Right lung (tissue), 2 donors: ENCODE measurements at regions not wholly inside any gene's neighbourhood (a gene's known extent, or its start where the extent isn't known, plus 50 kb on each side); places are given as distances from the start of the nearest gene placed in this dataset.
"Not testable (repeated sequence)": the region's sequence is repeated elsewhere in the genome, so short reads cannot be mapped to it uniquely, and the experiment has no call there.

Experiments used
- DNase-seq, 2 donors: peaks; one replicate each; pipeline ENCODE4 v3.0.0-alpha.2; 2013

DNA sequence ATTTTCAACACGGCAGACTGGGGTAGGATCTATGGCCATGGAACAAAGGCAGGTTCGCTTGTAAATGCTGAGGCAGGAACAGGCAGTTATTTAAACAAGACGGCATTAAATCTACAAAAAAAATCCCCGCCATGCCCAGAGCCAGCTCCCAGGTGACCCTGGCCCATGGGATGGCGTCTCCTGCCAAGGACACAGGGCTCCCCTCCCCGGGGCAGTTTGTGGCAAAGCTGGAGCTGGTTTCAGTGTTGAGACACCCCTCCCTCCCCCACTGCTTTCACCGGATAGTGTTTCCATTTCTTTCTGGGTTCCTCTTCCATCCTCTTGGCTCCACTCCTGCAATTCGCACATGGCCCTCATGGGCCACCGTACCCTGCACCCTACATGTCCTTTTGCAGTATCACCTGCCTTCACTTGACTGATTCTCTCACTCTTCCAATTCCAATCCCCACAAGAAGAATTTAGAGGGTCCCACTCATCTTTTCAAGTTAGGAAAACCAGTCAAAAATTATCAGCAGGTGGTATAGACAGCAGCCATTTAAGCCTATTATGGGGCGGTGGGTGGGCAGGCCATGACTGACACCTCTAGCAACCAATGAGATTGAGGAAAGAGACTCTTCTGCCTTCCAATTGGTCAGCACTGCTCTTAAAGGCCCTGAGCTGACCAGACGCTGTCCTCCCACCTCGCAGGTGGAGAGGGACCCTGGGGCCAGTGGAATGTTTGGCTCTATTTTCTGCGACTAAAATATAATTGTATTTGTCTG, 52.0 kb downstream of the OLIG1 start:
- no peak for DNase-seq

DNA sequence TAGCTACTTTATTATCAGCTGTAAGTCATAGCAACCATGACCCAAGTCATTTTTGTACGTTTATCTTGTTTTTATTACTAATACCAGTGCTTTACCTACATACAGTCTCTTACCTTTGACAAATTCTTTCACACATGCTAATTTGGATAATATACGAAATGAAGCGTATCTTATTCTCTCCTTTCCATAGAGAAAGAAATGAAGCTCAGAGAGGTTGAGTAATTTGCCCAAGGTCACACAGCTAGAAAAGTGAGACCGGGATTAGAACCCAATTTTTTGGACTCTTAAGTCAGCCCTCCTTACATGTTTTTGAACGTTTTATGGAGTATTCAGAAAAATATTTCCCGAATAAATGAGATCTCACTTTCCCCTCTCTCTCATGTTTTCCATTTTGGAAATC, 52.6 kb downstream of the OLIG1 start:
- no peak for DNase-seq

DNA sequence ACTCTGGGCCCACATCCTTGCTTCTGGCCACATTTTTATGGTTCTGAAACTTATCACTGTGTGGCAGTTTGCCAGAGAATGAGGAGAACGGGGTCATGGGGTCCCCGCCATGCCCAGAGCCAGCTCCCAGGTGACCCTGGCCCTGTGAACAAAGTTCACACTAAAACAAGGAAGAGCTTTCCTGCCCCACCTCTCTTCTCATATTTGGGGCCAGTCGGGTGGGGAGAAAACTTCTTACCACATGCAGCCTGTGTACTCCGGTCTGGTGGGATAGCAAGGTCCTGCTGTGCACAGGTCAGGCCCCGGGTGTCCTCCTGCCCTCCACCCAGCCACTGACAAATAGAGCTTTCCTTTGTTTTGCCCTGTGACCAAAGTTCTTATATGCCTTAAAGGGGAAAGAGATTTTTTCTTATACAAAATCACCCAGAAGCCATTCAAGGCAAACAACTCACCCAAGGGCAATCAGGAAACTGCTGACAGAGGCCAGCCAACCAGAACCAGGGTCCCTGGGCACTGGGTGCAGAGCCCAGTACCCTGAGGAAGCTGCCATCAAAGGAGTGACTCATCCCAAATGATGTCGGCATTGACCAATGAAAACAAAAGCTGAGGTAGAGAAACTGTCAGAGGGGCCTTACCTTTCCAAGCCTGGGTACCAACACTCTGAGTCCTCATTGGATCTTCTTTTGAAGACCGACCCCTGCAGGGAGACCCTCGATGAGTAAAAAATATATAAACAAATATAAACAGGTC, 53.6 kb downstream of the OLIG1 start:
- DNase-seq = no peak

DNA sequence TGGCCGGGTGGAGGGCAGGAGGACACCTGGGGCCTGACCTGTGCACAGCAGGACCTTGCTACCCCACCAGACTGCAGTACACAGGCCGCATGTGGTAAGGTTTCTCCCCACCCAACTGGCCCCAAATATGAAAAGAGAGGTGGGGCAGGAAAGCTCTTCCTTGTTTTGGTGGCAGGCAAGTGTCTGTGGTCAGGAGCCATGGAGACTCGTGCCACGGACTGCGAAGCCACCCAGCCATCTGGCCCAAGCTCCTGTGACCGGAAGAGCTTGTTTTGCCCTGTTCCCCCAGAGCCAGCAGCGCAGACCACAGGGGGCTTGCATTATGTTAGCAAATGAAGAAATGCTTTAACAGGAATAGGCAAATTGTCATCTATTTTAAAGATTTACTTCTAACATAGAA, 54.9 kb downstream of the OLIG1 start:
- no peak for DNase-seq

DNA sequence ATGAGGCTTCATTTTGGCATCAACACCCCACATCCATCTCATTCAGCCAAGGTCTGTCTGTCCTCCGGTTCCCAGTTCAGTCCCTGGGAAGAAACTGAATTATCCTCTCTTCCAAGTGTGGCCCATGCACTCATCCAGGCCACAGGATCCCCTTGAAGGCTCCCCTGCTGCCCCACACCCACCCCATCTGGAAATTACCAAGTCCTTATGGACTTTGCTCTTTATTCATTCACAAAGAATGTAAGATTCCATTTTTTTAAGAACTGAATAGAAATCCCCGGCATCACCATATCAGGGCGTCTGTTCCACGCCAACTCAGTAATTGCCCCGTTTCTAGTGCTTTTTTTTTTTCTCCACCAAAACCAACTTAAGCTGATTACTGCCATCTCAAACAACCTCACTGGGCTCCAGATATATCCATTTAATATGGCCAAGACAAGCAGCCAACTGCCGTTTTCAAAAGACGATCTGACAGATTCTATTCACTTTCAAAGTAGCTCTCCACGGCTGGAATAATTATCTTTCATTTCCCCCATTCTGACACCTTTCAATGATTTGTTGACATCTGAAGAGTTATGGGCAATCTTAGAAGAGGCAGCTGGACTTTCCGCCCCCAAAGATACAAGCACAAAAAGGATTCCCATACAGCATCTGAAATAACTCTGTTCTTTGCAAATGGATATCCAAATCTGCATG, 55.9 kb downstream of the OLIG1 start:
- DNase-seq = no peak

DNA sequence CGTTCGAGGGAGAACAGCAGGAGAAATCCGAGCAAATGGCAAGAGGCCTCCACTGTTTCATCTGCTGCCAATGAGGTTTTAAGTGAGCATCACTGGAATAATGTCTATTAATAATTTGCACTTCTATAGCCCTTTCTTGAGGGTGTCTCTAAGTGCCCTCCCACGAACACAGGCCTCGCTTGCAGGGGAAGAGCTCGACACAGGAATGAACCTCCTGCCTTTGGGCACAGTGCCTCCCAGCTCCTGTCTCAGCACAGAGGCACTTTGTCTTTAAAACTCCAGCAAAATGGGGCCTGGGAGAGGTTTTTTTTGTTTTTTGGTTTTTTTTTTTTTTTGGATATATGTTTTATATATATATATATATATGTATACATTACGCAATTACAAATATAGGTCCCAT, 56.6 kb downstream of the OLIG1 start:
- no peak for DNase-seq

DNA sequence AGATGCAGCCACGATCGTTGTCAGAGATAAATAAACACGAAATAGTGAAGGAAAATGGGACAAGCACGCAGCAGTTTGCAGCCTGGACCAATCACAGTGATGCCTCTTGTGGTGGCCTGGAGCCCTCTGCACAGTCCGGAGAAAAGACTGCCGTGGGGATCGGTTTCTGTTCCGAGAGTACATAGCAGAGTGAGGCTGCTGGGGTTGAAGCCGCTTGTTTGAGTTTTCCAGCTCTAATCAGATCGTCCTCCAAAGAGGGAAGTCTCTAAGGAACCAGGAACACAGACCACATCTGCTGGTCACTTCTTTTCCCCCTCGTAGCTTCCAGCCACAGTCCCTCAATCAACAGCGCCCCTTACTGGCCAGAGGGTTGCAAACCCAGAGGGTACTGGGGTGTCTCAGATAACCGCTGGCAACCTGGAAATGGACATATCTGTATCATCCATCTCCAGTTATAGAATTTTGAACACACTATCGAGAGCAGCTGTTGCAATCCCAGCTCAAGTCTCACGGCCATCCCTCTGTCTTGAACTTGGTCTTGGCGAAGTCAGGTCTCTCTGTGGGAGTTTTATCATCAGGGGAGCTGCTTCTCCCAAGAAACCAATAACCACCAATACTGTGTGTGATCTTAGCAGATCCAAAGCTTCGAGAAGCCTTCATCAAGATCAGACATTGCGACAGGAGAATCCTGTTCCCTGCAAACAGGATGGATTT, 57.4 kb downstream of the OLIG1 start:
- peak; percentile 43 to 68 for DNase-seq

DNA sequence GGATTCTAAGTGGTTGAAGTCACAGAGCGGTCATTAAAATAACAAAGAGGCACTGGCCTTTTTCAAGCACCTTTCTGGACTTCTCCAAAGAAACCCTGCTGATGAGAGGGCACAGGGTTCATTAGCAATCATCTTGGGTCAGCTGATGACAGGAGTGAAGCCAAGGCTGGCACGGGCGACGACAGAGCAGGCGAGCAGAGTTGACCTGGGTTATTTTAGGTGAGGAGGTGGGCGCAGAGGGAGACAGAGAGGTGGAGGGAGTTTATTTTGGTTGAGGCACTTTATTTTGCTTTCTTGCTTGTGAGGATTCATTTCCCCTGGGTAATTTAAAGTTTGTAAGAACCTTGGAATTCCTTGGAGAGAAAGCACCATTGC, 57.9 kb downstream of the OLIG1 start:
- DNase-seq = no peak

DNA sequence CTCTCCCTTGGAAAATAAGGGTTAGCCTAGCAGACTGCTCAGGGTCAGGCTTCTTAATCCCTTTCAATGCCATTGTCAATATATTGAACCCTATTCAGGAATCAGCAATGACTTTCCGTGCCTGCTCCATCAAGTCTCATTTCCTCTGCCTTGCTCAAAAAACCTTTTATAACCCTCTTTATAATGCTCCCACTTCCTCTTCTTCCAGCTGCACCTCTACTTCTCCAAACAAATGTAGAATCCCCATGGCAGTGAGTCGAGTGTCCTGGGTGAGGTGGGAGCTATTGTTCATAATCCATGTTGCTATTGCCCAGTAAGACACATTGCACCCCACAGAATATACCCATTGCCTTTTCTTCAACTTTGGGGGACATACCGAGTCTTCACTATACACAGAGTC, 58.6 kb downstream of the OLIG1 start:
- no peak for DNase-seq

DNA sequence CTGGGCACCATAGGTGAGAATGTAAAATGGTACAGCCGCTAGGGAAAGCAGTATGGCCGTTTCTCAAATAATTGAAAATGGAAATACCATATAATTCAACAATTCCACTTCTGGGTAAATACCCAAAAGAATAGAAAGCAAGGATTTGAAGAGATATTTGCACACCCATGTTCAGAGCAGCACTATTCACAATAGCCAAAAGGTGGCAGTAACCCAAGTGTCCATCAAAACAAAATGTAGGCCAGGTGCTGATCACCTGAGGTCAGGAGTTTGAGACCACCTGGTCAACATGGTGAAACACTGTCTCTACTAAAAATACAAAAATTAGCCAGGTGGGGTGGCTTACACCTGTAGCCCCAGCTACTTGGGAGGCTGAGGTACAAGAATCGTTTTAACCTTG, 62.1 kb downstream of the OLIG1 start:
- DNase-seq = no peak

DNA sequence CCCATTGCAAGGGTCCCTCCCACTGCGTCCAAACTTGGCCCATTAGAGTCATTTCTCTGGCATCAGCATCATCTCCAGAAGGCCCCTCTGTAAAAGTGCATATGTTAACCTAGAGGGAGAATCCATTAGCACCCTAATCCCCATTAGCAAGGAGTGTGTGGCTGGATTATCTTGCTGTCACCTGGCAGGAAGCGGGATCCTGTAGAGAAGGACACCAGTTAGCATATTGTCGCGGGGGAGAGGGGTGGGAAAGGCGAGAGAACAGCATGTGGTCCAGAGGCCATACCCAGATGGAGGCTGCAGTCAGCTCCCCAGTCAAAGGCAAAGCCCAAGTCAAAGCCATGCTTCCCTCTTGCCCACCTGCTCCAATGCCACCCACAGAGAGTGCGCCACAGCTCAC, 64.0 kb downstream of the OLIG1 start:
- no peak for DNase-seq

DNA sequence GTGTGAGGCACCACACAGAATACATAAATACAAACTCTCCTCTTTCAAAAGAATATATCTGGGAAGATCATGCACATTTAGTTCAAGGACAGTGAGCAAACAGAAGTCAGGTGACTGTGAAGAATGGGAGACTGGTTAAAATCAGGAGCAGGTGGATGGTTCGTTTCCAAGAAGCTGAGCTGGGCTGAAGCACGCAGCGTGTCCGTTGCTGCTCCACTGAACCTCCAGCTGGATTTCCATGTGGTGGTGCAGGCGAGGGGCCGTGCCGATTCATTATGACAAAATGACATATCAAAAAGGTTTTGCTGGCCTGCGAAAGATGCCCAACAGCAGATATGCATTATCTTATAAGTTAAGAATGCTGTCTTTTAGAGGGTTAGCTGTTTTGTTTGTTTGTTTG, 66.0 kb downstream of the OLIG1 start:
- DNase-seq = no peak

DNA sequence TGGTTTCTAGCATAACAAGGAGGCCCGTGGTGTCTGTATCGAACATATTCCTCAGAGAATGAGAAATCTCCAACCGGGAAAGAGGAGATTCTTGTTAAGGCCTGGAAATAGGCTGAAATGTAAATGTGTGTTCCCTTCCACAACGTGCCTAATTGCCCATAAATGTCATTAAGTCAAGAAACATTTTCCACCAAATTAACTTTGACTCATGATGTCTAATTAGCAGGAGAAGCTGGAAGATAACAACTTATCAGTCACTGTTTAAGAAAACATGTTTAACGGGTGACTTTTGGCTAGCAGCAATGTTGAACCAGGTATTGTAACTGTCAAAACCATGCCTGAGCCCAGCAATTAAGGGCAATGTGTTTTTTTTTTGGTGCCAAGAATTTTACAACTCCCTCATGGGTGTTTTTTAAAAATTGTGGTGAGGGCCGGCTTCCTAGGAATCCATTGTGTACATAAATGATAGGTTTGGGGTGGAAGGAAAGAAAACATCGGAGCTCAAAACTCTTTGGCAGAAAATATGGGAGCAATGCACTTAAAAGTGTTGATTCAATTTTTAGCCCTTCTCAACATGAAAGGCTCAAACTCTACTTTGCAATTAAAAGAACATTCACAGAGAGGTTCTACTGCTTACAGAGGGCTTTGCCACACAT, 67.0 kb downstream of the OLIG1 start:
- DNase-seq = no peak

DNA sequence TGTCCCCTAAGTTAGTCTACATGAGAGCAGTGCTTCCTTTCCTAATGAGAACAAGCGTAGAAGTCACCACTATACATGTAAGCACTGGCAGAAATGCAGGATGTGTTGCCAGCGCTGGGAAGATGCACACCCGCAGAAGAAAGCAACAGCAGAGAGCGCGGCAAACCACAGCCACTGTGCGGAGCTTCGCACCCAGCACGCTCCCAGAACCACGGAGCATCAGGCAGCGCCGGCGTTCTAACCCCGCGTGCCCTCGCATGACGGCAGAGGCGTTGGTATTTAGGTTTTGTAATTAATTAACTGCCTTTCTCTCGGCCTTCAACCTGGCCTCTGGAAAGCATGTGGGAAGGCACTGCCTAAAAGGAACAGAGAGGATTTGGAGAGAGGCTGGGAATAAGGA, 69.1 kb downstream of the OLIG1 start:
- DNase-seq = no peak

DNA sequence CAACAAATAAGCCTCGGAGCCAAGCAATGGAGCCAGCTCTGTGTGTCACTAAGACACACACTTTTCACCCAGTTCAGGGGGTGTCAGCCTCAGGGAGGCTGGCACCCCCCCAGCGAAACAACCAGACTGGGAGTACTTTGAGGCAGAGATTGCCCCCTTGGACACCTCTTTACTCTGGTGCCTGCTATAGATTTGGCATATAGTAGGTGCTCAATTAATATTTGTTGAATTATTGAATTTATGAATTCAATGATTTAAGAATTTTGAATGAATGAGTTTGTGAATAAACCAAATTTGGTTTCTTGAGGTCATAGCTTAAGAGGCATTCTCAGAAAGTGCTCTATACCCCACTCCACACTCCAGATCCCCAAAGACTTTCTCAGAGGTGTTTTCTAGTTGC, 70.3 kb downstream of the OLIG1 start:
- no peak for DNase-seq

DNA sequence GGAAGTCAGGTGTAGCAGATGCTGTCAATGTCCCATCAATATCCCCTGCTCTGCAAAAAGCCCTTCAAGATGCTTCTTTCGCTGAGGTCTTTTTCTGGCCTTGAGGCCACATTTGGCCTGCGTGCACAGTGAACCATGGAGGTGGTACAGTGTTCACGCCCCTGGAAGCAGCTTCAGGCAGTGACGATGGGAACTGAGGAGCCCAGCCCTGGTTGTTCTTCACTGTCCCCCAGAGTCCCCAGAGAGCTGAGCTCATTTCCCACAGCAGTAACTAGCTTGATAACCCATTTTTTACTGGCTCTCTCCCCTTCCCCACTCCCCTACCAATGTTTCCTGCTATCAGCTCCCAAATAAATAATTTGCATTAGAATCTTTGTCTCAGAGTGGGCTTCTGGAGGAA, 76.5 kb downstream of the OLIG1 start:
- DNase-seq = no peak

DNA sequence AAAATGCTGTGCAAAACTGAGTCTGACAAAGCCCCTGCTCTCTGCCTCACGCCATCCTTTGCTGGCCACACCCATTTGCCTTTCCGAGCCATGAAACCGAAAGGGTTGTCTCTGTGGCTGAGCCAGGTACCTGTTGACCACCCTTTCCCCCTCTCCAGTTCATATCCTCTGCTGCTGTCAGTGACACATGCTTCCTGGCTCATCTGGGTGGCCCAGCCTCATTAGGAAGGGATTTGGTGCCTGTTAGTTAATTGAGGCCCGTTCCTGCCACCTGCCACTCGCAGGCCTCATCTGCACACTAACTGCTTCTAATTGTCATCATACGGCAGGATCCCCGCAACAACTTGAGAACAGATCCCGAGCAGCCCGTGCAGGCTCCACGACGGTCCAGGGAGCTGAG, 79.2 kb downstream of the OLIG1 start:
- DNase-seq = no peak

DNA sequence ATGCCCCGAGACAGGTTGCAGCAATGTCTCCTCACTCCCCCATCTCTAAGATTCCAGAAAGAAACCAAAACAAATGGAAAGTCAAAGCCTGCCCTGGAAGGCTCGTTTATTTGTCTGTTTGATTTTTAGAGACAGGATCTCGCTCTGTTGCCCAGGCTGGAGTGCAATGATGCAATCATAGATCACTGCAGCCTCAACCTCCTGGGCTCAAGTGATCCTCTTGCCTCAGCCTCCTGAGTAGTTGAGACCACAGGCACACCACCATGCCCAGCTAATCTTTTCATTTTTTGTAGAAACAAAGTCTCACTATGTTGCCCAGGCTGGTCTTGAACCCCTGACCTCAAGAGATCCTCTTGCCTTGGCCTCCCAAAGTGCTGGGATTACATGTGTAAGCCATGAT, 78.8 kb upstream of the IFNAR2 start:
- DNase-seq = not testable (repeated sequence)

DNA sequence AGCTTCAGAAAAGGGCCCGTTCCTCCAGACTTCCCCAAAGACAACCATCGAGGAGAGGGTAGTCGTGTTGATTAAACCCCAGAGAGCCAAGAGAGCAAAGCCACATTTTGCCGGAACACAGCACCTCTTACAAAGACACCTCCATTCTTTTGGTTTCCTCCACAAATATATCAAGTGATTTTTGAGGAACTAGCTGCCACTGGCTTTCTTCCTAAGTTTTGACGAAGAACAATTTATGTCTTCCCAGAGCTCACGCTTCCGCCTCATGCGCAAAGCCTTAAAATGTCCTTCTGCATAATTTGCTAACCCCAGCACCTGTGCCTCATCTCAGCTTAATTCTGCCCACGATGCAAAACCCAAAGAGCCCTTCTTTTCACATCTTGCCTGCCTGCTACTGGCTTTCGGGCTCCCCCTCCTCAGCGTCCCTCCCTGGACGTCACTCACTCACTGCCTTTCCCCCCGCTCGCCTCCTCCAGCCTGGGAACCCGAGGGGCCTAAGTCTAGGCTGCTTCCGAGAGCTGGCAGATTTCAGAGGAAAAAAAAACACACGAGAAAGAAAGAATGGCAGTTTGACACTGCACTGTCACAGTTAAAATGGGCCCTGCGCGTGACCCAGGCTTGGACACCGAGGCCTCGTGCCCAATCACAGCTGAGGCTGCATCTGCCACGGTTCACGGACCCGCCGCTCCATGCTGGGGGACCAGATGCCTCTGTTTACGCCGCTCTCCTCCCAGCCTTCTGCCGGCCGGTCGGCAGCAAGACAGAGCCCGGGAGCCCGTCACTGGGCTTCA, 77.6 kb upstream of the IFNAR2 start:
- no peak for DNase-seq

DNA sequence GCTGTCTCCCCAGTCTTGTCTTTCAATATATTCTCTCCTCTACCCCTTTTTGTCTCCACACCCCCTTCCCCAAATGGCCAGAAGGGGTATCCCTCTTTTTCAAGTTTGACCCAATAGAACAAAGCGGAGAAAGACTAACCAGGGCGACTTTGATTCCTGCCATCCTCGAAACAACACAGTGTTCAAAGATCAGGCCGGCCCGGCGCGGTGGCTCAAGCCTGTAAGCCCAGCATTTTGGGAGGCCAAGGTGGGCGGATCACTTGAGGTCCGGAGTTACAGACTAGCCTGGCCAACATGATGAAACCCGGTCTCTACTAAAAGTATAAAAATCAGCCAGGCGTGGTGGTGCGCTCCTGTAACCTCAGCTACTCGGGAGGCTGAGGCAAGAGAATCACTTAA, 77.0 kb upstream of the IFNAR2 start:
- DNase-seq = no peak

DNA sequence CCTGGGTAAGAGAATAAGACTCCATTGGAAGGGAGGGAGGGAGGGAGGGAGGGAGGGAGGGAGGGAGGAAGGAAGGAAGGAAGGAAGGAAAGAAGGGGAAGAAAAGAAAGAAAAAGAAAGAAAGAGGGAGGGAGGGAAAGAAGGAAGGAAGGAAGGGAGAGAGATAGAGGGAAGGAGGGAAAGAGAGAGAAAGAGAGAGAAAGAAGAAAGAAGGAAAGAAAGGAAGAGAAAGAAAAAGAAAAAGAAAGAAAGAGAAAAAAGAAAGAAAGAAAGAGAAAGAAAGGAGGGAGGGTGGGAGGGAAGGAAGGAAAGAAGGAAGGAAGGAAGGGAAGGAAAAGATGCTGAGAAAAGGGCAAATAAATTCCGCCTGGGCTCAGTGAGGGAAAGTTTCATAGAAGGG, 74.7 kb upstream of the IFNAR2 start:
- DNase-seq = no peak
